DOHH2 (cell line): ENCODE measurements at regions not wholly inside any gene's neighbourhood (a gene's known extent, or its start where the extent isn't known, plus 50 kb on each side); places are given as distances from the start of the nearest gene placed in this dataset.

Experiments
- EZH2phosphoT487 ChIP-seq: fragments of 200-600 bp; sonication (generic); IDR thresholded peaks from 2 replicates; pipeline ENCODE4 v1.6.1; 2017; ENCODE audit warnings: borderline replicate concordance, mild to moderate bottlenecking, antibody characterized with exemption, low read length, moderate library complexity, mixed read lengths
- TF ChIP-seq, protein P1 (sequence below): fragments of 200-600 bp; sonication (generic); IDR thresholded peaks from one replicate; pipeline ENCODE4 v1.5.1; 2014; ENCODE audit warnings: antibody characterized with exemption, mild to moderate bottlenecking, low read depth, low read length; ENCODE audit not compliant: poor library complexity, severe bottlenecking

DNA sequence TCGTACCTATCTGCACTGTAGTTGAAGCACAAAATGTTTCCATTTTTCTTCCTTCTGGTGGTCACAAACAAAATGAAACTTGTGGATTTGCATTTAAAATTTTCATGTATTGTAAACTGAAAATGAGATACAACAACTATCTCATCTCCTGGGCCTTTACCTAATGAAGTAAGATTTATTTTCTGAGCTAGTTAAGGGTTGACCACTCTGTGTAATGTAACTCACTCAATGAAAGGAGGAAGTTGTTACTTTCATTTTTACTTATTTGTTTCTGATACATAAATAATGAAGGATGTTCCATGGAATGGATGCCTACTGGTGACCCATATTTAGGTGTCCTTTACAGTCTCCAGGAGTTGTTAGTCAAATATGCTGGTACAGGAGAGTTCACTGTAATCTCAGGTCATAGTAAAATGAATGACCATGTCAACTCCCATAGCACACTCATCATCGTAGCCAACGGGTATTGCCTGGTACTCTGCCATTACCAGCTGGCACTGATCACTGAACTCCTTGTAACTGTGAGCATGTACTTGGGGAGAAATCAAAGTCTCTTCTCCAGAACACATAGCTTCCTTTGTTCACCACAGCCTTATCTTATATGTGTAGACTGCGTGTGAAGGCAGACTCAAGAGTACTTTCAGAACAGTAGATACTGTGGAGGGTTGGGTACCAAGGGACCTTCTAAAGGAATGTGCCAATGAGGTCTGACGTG is 474.2 kb upstream of the ROBO2 start:
- TF ChIP-seq, protein P1, sequence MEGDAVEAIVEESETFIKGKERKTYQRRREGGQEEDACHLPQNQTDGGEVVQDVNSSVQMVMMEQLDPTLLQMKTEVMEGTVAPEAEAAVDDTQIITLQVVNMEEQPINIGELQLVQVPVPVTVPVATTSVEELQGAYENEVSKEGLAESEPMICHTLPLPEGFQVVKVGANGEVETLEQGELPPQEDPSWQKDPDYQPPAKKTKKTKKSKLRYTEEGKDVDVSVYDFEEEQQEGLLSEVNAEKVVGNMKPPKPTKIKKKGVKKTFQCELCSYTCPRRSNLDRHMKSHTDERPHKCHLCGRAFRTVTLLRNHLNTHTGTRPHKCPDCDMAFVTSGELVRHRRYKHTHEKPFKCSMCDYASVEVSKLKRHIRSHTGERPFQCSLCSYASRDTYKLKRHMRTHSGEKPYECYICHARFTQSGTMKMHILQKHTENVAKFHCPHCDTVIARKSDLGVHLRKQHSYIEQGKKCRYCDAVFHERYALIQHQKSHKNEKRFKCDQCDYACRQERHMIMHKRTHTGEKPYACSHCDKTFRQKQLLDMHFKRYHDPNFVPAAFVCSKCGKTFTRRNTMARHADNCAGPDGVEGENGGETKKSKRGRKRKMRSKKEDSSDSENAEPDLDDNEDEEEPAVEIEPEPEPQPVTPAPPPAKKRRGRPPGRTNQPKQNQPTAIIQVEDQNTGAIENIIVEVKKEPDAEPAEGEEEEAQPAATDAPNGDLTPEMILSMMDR = no peak
- no peak for TF ChIP-seq EZH2phosphoT487
